Muscle of leg (tissue), 3 donors: ENCODE measurements at regions not wholly inside any gene's neighbourhood (a gene's known extent, or its start where the extent isn't known, plus 50 kb on each side); places are given as distances from the start of the nearest gene placed in this dataset.
A peak's percentile ranks its signal among the peaks of the same experiment; 100 is the strongest.

Experiments
- DNase-seq: peaks from one replicate; pipeline ENCODE4 v3.0.0; 2013
- H3K27ac ChIP-seq: one replicate; pipeline ENCODE4 v1.5.1; 2013; ENCODE audit warnings: mild to moderate bottlenecking, low read length, control low read depth
- H3K27me3 ChIP-seq: one replicate; pipeline ENCODE4 v1.6.1; 2013; ENCODE audit warnings: low read length; ENCODE audit not compliant: control insufficient read depth, insufficient read depth
- H3K36me3 ChIP-seq: one replicate; pipeline ENCODE4 v1.6.1; 2013; ENCODE audit warnings: low read length; ENCODE audit not compliant: control insufficient read depth, insufficient read depth
- H3K4me1 ChIP-seq: one replicate; pipeline ENCODE4 v1.6.1; 2013; ENCODE audit warnings: low read length; ENCODE audit not compliant: control insufficient read depth, insufficient read depth
- H3K4me3 ChIP-seq: one replicate; pipeline ENCODE4 v1.5.1; 2013; ENCODE audit warnings: low read length, control low read depth
- H3K9me3 ChIP-seq: replicated peaks from 2 replicates; pipeline ENCODE4 v1.6.1; 2013; ENCODE audit warnings: low read depth, low read length; ENCODE audit not compliant: control insufficient read depth
- WGBS: methylation state at CpG from one replicate; pipeline ENCODE4 v1.1.5; 2013; ENCODE audit warnings: missing lambda C conversion rate; ENCODE audit not compliant: insufficient coverage; 5-methylcytosine and 5-hydroxymethylcytosine counted together

- Histone ChIP-seq H3K27me3 (no peaks in the 10 kb centered on the region), H3K36me3 (no peaks in the 10 kb centered on the region), H3K27ac (peak overlapping the region; percentile 93), H3K9me3 (no peaks in the 10 kb centered on the region), H3K4me1 (peaks cover 24% of the 10 kb centered on the region), H3K4me3 (no peak overlapping the region)
- DNase-seq = peak; percentile 93
- WGBS = 23% methylated on average over 5 of the region's 7 CpGs
These were observed 98.1 kb upstream of the NFIA start for GRCh38 chr1:60984062-60984799.

- 18% methylated on average over 7 of the region's 8 CpGs for WGBS
- H3K4me3 ChIP-seq = no peak overlapping the region
- peaks cover 22% of the 10 kb centered on the region for H3K4me1 ChIP-seq
- DNase-seq = no peak
- H3K27ac ChIP-seq = peak overlapping the region; percentile 93
- H3K36me3 ChIP-seq = no peaks in the 10 kb centered on the region
- H3K9me3 ChIP-seq = no peaks in the 10 kb centered on the region
- H3K27me3 ChIP-seq = no peaks in the 10 kb centered on the region
These were observed 98.7 kb upstream of the NFIA start for GRCh38 chr1:60983701-60984061.

- H3K9me3 ChIP-seq = no peaks in the 10 kb centered on the region
- no peaks in the 10 kb centered on the region for H3K36me3 ChIP-seq
- no peak for DNase-seq
- peaks cover 22% of the 10 kb centered on the region for H3K4me1 ChIP-seq
- WGBS = no CpG with 5 or more reads among the region's 1 CpG
- H3K4me3 ChIP-seq = no peak overlapping the region
- no peaks in the 10 kb centered on the region for H3K27me3 ChIP-seq
- no peak overlapping the region for H3K27ac ChIP-seq
These were observed 99.8 kb upstream of the NFIA start for GRCh38 chr1:60982539-60982938.

DNA sequence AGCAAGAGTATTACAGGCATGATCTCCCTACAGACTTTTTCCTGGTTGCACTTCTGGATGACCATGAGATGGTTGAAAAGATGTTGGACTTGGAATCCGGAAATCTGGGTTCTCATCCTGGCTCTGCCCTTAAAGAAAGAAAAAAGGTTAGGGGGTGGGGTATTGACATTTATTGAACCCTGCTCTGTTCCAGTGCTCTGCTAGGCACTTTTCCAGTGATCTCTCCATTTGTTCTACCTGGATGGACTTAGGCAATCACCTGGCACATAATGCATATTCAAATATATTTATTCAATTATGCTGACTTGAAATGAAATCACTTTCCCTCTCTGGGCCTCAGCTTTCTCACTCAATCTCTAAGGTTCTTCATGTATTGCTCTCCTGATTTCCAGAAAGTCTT lies 101.0 kb upstream of the NFIA start:
- H3K4me1 ChIP-seq = peaks cover 22% of the 10 kb centered on the region
- no peak for DNase-seq
- no CpG with 5 or more reads among the region's 1 CpG for WGBS
- no peak overlapping the region for H3K4me3 ChIP-seq
- no peak overlapping the region for H3K27ac ChIP-seq
- H3K27me3 ChIP-seq = no peaks in the 10 kb centered on the region
- H3K9me3 ChIP-seq = no peaks in the 10 kb centered on the region
- no peaks in the 10 kb centered on the region for H3K36me3 ChIP-seq

DNA sequence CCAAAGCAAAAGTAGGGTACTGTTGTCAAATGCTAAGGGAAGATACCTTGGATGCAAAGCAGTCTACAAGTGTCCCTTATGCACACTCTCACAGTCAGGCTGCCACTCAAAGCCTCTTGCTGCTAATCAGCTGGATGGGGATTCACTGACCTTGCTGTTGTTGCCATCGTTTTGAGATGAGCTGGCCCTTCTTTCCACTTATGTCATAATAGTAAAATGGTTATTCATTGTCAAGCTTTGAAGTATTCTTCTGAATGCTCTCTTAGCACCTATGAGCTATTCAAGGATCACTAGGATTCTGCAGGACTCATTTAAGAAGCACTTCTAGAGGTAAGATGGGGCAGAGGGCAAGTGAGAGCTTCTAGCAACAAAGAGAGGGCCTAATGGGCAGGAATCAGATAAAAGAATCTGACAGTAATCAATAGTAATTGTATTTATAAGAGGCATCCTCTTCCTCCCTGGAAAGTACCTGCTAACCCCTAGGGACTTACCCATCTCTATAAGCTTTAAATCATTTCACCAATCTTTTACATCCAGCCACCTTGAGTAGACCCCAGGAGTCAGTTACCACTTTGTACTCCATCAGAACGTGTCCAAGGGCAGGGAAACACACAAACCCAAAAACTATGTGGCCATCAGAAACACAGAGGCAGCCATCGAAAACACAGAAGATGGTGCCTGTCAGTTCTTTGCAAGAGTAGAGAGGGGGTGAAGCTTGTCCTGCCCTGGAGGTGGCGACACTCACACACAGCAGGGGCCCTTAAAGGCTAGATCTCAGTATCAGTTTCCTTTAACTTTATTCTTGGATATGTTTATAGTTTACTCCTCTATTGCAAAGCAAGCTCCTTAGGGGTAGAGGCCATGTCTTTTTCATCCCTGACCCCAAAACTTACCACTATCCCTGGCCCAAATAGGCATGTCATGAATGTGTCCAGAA lies 103.7 kb upstream of the NFIA start:
- Histone ChIP-seq H3K27ac (no peak overlapping the region), H3K4me3 (no peak overlapping the region), H3K27me3 (no peaks in the 10 kb centered on the region), H3K4me1 (peaks cover 8% of the 10 kb centered on the region), H3K36me3 (no peaks in the 10 kb centered on the region), H3K9me3 (no peaks in the 10 kb centered on the region)
- DNase-seq = no peak
- WGBS = 60% methylated on average over 1 of the region's 4 CpGs

GRCh38 chr1:60977661-60978060 lies 104.7 kb upstream of the NFIA start:
- no peaks in the 10 kb centered on the region for H3K4me1 ChIP-seq
- H3K36me3 ChIP-seq = no peaks in the 10 kb centered on the region
- no peak overlapping the region for H3K4me3 ChIP-seq
- DNase-seq = no peak
- no peaks in the 10 kb centered on the region for H3K27me3 ChIP-seq
- H3K9me3 ChIP-seq = no peaks in the 10 kb centered on the region
- no peak overlapping the region for H3K27ac ChIP-seq

DNA sequence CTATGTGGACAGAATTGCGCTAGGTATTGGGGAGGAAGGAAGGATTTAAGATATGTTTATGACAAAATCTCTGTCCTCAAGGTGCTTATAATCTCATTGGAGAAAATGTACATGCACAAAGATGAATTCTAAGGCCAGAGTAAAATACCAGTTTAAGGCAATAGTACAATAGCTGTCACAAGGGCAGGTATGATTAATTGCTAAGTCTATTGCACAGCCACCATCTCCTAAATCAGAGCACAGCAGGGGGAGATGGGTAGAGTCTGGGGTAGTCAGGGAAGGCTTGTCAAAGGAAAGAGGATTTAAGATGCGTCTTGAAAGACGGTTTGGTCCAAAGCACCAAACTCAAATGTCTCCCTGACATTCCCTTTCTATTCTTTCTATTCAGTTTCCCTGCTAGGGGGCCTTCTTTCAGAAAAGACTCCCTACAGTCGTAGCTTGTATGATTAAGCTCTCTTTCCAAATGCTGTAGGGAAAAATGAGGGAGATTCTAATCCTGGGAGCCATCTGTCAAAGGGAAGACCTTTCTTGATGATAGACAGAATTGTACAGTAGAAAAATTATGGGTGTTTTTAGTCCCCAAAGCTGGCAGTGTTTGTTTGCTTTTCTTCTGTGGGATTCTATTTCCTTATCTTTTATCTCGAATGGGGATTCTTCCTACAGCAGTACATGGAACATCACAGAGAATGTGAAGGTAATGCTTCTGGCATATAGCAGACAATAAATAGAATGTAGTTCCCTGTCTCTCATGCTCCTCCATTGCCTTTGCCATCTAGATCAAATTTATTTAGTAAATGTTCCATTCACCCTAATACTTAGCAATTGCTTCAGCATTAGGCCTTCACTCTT lies 107.6 kb upstream of the NFIA start:
- H3K4me1 ChIP-seq = peaks cover 14% of the 10 kb centered on the region
- no peak overlapping the region for H3K27ac ChIP-seq
- H3K4me3 ChIP-seq = no peak overlapping the region
- DNase-seq = no peak
- H3K36me3 ChIP-seq = no peaks in the 10 kb centered on the region
- H3K27me3 ChIP-seq = no peaks in the 10 kb centered on the region
- no peaks in the 10 kb centered on the region for H3K9me3 ChIP-seq
- no CpG with 5 or more reads among the region's 5 CpGs for WGBS

GRCh38 chr1:60973668-60974067 lies 108.7 kb upstream of the NFIA start:
- DNase-seq = no peak
- H3K4me1 ChIP-seq = peaks cover 14% of the 10 kb centered on the region
- no peak overlapping the region for H3K27ac ChIP-seq
- WGBS = 73% methylated on average over 3 of the region's 4 CpGs
- no peaks in the 10 kb centered on the region for H3K27me3 ChIP-seq
- no peak overlapping the region for H3K4me3 ChIP-seq
- H3K36me3 ChIP-seq = no peaks in the 10 kb centered on the region
- no peaks in the 10 kb centered on the region for H3K9me3 ChIP-seq

DNA sequence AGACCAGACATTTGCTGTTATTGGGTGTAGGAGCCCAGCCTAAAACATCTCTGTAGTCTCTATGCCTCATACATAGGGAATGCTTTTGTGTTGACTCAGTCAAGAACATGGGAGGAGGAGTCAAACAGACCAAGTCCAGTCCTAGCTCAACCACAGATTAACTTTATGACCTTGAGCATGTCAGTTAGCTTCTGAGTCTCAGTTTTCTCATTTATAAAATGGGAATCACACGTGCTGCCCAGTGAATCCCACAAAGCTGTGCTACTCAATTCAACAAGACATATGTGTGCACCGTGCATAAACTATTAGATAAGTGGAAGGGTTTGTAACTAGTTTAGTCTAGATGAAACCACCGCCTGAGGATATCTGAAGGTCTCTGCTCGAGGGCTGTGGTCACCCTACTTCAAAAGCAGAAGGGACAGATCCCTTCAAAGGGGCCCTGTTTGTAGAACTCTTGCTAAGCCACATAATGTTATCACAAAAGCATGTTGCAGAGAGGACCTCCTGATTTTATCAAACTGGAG lies 109.5 kb upstream of the NFIA start:
- Histone ChIP-seq H3K4me1 (peaks cover 14% of the 10 kb centered on the region), H3K4me3 (no peak overlapping the region), H3K36me3 (no peaks in the 10 kb centered on the region), H3K27me3 (no peaks in the 10 kb centered on the region), H3K9me3 (no peaks in the 10 kb centered on the region), H3K27ac (no peak overlapping the region)
- DNase-seq = no peak
- WGBS = no CpG with 5 or more reads among the region's 4 CpGs

DNA sequence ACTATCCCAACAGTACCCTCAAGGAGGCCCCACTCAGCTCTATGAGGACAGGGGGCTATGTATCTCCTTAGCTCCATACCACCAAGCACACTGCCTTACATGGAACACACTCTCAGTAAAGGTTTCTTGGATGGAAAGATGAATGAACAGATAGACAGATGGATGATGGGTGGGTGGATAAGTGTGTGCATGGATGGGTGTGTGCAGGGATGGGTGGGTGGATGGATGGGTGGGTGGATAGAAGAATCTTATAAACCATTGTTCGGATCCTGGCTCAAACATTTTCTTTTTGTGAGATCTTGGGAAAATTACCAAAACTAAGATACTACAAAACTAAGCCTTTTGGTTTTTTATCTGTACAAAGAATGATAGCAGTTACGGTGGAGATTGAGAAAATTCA lies 111.0 kb upstream of the NFIA start:
- Histone ChIP-seq H3K36me3 (no peaks in the 10 kb centered on the region), H3K27me3 (no peaks in the 10 kb centered on the region), H3K4me3 (no peak overlapping the region), H3K4me1 (peaks cover 14% of the 10 kb centered on the region), H3K9me3 (no peaks in the 10 kb centered on the region), H3K27ac (peak overlapping the region; percentile 63)
- DNase-seq = no peak
- no CpG with 5 or more reads among the region's 2 CpGs for WGBS
